Astrocyte of the cerebellum (primary cell): ENCODE measurements at regions not wholly inside any gene's neighbourhood (a gene's known extent, or its start where the extent isn't known, plus 50 kb on each side); places are given as distances from the start of the nearest gene placed in this dataset.

ENCODE experiments used
- DNase-seq: peaks from one replicate; pipeline ENCODE4 v3.0.0-alpha.2; 2011; ENCODE audit warnings: low read depth
- H3K4me3 ChIP-seq: 2 replicates; pipeline ENCODE4 v1.5.1; 2011; ENCODE audit warnings: mild to moderate bottlenecking, low read depth, low read length, moderate library complexity
- in situ Hi-C: cut with HindIII; loops from 2 replicates; pipeline ENCODE4 v1.10.0; 2017; ENCODE audit warnings: low sequenced_read_pairs
- TF ChIP-seq, protein P1 (sequence below): IDR thresholded peaks from 2 replicates; pipeline ENCODE4 v1.5.1; 2012; ENCODE audit warnings: low read length, low read depth, moderate library complexity, mild to moderate bottlenecking; ENCODE audit errors: missing control alignments

DNA sequence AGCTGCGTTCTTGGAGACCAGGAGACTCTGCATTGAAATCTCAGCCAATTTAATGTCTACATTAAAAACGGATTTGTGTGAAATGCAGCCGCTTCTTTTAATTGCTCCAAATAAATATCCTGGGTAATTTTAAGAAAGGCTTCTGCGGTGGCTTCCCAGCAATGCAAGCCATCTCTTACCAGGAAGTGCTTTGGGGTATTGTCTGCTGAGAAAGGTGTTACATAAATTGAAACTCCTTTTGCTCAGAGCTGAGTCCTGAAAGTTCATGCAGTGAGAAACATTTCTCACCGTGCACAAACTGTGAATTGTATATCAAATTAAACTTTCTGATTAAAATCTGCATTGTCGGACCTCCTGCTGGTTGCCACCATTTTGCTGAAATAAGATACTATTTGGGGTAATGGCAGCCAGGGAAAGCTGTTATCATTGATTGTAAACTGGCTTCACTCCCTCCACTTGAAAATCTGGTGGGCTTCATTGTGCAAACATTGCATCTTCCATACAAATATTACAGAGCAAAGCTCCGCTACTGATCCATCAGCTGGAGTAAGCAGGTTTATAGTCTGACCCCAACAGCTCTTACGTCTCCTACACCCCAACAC is 59.5 kb downstream of the ZIC5 start:
- no peak for DNase-seq
- H3K4me3 ChIP-seq: no peak overlapping the region
- in situ Hi-C loops: no loop called here
- TF ChIP-seq, protein P1, sequence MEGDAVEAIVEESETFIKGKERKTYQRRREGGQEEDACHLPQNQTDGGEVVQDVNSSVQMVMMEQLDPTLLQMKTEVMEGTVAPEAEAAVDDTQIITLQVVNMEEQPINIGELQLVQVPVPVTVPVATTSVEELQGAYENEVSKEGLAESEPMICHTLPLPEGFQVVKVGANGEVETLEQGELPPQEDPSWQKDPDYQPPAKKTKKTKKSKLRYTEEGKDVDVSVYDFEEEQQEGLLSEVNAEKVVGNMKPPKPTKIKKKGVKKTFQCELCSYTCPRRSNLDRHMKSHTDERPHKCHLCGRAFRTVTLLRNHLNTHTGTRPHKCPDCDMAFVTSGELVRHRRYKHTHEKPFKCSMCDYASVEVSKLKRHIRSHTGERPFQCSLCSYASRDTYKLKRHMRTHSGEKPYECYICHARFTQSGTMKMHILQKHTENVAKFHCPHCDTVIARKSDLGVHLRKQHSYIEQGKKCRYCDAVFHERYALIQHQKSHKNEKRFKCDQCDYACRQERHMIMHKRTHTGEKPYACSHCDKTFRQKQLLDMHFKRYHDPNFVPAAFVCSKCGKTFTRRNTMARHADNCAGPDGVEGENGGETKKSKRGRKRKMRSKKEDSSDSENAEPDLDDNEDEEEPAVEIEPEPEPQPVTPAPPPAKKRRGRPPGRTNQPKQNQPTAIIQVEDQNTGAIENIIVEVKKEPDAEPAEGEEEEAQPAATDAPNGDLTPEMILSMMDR: no peak

DNA sequence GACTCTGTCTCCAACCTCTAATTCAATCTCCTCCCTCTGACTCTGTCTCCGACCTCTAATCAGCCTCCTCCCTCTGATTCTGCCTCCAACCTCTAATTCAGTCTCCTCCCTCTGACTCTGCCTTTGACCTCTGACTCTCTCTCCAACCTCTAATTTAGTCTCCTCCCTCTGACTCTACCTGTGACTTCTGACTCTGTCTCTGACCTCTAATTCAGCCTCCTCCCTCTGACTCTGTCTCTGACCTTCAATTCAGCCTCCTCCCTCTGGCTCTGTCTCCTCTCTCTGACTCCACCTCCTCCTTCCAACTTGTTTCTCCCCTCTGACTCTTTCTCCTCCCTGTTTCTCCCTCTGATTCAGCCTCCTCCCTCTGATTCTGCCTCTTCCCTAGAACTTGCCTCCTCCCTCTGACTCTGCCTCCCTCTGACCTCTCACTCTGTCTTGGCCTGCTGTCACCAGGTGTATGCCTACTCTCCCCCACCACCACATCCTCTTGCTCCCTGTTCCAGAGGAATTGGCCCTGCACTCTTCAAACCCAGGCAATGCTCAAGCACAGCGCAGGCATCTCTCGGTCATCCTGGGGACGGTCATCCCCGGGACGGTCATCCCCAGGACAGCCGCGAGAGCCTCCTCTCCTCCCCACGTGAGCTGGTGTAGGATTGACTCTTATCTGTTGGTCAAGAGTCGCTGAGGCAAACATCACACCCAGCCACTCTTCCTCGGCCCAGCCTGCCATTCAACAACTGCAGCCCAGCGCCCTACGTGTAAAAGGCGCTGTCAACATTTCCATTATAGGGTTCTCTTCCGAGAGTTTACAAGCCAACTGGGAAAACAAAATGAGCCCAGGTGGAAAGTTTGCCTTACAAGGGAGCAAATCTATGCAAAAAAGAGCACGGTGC is 60.2 kb downstream of the ZIC5 start:
- TF ChIP-seq, protein P1: no peak
- in situ Hi-C loops: no loop called here
- H3K4me3 ChIP-seq: no peak overlapping the region
- no peak for DNase-seq

DNA sequence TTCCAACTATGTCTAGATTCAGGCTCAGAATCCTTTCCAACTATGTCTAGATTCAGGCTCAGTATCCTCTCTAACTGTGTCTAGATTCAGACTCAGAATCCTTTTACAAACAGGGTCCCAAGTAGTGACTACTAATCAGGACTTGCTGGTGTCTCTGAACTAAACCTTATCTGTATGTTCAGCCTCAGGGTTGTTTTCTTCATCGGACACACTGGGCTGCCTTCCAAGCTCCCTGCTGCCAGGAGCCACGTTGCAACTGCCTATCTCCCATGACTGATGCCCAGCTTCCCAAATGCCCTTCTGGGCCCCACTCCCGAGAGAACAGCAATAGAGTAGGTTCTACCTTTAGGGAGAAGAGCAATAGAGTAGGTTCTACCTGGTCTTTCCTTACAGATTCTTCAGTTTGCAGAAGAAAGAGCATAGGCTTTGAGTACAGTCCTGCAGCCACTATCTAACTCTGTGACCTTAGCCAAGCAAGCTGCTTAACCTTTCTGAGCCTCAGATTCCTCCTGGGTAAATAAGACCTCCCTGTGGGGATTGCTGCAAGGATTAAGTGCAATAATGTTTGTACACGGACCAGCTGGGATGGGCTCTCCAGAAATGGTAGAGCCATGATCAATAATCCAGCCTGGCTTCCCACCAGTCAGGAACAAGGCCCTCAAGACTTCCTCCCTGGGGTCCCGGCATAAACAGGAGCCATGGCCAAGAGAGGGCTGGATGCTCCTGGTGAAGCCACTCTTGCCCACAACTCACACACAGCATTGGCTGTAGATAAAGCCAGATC is 61.5 kb downstream of the ZIC5 start:
- in situ Hi-C loops: no loop called here
- no peak for DNase-seq
- TF ChIP-seq, protein P1: no peak
- H3K4me3 ChIP-seq: no peak overlapping the region

DNA sequence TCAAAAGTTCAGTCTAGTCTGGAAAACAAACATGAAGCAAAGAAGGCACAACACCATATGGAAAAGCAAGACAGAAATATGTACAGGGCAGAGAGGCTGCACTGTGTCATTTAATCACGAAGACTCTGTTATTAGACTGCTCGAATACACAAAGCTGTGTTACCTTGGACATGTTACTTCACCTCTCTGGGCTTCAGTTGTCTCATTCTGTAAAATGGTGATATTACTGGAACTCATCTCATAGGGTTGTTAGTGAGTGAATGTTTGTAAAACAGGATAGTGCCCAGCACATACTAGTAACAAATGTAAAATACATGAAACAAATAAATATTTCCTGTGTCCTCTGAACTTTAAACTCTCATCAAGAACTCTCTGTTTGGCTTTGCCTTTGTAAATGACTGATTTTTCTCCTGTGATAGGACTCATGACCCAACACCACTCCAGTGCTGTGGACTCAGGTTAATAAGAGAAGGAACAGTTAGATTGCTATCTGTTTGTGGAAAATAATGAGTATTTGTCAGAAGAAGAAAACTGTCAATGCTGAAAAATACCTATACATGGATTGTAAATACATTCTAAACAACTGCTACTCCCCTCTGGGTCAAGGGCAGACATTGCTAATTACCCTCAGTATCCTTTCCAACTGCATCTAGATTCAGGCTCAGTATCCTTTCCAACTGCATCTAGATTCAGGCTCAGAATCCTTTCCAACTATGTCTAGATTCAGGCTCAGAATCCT is 62.3 kb downstream of the ZIC5 start:
- DNase-seq: no peak
- no peak overlapping the region for H3K4me3 ChIP-seq
- TF ChIP-seq, protein P1: no peak
- in situ Hi-C loops: no loop called here

DNA sequence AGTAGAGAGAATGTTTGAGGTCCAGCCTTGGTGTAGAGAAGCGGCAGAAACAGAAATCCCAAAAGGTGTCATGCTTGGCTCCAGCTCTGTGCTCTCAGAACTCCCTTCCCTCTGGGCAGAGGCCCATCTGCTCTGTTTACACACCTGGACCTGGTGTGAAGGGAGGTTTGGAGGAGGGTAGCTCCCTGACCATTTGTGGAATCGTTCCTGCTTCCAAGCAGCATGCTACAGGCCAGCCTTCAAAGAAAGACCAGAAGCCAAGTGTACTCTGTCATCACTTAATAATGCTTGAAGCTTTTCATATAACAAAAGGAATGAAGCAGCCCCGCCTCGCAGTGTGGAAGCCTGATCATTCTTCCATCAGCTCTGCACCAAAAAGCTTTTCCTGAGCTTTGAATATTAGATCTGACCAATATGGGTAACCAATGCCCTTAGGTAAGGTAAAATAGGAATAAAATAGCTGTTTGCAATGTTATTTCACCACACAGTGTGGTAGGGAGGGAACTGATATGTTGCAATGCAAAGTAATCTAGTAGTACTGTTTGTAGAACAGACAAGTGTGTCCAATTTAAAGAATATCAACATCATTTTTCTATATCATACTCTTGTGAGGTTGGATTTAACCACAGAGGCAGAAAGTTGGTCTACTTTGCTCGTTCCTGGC is 63.3 kb downstream of the ZIC5 start:
- in situ Hi-C loops: no loop called here
- peak; percentile 66 for DNase-seq
- no peak overlapping the region for H3K4me3 ChIP-seq
- TF ChIP-seq, protein P1: no peak
